Skeletal muscle cell (primary cell): ENCODE measurements at regions not wholly inside any gene's neighbourhood (a gene's known extent, or its start where the extent isn't known, plus 50 kb on each side); places are given as distances from the start of the nearest gene placed in this dataset.
"Not testable (repeated sequence)": the region's sequence is repeated elsewhere in the genome, so short reads cannot be mapped to it uniquely, and the experiment has no call there.

ENCODE experiments used
- DNase-seq: peaks from one replicate; pipeline ENCODE4 v3.0.0-alpha.2; 2010; ENCODE audit warnings: low read depth
- H3K4me3 ChIP-seq: 2 replicates; pipeline ENCODE4 v1.5.1; 2011; ENCODE audit warnings: low read depth, mild to moderate bottlenecking, control low read depth, low read length, moderate library complexity

DNA sequence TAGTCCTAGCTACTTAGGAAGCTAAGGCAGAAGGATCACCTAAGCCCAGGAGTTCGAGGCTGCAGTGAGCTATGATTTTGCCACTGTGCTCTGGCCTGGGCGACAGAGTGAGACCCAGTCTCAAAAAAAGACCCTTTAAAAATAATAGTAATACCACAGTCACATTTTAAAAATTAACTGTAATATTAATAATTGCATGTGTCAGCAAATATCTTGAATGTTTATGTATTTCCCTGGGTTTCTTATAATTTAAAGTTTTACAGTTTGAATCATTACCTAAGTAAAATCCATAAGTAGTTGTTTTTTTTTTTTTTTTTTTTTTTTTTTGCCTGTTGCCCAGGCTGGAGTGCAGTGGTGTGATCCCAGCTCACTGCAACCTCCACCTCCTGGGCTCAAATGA, 69.2 kb downstream of the LYZL2 start:
- no peak overlapping the region for H3K4me3 ChIP-seq

DNA sequence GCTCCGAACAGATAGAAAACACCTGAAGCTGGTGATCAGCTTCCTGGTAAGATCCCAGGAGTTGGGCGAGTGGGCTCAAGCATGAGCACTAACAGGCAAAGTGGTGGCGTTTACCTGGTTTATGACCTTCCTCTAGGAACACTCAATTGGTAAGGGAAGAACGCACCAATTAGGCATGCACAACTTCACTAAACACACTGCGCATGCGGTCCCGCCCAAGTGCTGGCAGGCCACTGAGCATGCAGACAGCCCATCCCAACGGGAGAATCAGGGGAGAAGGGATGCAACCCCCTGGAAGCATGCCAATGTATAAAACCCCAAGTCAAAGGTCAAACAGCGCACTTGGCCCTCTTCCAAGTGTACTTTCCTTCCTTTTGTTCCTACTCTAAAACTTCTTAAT, 70.4 kb downstream of the LYZL2 start:
- DNase-seq = no peak
- H3K4me3 ChIP-seq = no peak overlapping the region

More for the DNA sequence above, 69.2 kb downstream of the LYZL2 start:
- no peak for DNase-seq

DNA sequence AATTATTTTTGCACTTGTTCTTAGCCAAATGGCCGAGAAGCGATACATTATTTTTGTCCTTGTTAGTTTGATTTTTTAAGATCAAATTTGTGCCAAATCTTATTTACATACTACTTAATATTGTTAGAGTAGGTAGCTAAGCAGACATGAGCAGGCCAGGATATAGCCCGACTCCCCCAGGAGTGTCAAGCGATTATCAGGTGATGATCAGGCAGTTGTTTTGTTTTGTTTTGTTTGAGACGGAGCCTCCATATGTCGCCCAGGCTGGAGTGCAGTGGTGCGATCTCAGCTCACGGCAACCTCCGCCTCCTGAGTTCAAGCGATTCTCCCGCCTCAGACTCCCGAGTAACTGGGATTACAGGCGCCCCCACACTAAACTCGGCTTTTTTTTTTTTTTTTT, 71.1 kb downstream of the LYZL2 start:
- no peak for DNase-seq

DNA sequence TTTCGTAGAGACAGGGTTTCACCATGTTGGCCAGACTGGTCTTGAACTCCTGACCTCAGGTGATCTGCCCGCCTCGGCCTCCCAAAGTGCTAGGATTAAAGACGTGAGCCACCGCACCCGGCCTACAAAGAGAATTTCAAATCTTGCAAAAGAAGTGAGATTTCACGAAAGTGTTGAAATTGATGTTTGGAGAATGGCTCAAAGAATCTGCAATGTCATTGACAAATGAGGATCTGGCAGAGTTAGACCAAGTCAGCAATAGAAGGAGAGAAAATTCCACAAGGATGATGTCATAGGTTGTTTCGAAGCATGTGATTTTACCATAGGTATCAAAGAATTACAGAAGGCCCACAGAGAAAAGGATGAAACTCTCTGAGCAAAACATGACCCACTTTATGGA, 71.7 kb downstream of the LYZL2 start:
- peak; percentile 8 for DNase-seq
- no peak overlapping the region for H3K4me3 ChIP-seq

More for the DNA sequence above, 71.1 kb downstream of the LYZL2 start:
- H3K4me3 ChIP-seq = no peak overlapping the region

DNA sequence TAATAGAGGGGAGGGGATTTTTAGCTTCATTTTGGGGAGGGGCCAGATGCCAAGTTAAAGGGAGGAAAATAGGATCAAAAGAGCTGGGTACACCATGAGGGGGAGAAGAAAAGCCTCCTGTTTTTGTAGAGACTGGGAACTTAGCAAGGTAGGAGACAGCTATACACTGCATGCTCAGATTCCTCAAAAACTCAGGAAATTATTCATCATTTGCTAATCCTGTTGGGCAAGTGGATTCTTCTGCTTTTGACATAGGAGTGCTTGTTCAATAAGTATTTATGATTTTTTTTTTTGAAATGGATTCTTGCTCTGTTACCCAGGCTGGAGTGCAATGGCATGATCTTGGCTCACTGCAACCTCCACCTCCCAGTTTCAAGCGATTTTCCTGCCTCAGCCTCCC, 73.4 kb downstream of the LYZL2 start:
- no peak for DNase-seq
- H3K4me3 ChIP-seq = no peak overlapping the region

DNA sequence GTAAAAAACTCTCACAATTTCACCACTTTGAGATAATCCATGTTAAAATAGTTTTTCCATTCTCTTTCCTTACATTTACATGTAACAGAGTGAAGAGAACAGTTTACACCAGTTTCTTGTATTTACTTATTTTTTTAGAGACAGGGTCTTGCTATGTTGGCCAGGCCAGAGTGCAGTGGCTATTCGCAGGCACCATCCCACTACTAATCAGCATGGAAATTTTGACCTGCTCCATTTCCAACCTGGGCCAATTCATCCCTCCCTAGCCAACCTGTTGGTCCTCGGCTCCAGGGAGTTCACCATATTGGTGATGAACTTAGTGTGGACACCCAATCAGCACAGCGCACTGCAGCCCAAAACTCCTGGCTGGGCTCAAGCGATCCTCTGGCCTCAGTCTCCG, 74.1 kb downstream of the LYZL2 start:
- DNase-seq = no peak
- H3K4me3 ChIP-seq = no peak overlapping the region

DNA sequence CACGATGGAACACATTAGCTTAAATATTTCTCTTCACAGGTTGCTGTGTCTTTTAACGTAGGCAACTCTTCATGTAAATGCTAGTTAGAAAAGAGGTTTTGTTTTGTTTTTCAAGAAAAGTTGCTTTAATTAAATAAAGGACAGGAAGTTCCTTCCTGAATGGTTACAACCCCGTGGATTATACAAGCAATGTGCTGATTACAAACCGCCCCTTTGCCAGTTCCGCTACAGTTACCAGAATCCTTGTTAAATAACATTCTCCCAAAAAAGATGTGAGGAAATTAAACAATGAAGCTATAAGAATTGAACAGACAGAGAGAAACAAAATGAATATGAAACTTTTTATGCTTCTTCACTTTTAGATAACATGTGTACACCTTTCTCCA, 75.1 kb downstream of the LYZL2 start:
- DNase-seq = no peak
- no peak overlapping the region for H3K4me3 ChIP-seq

DNA sequence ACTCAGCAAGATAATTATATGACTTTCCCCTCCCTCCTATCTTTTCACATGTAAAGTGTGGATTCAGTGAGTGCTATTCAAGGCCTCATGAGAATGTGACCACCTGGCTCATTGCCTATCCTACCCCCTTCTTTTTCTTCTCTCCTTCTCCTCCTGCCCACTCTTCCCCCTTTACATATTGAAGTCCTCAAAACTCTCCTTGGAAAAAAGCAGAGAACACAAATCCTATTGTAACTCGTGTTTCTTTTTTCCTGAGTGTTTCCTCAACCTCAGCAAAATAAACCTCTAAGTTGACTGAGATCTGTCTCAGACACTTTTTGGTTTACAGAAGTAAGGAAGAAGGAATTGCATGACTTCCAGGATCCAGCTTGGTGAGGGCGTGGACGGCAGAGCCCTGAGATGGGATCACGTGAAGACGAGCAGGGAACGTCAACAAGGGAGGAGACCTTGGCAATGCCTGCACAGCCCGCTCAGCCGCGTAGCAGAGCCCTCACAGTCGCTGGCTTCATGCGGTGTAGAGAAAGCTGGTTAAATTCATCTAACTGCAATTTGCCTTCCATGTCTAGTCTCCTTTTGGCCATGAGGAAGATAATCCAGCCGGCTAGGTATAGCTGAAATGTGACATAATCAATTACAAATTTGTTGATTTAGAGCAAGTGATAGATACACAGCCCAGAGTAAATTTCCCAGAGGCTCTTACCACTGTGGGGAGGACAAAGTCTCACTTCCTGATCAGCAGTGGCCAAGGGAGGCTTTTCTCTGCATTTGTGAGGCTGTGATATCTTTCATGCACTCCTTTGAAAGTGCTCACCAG, 75.7 kb downstream of the LYZL2 start:
- DNase-seq = no peak

DNA sequence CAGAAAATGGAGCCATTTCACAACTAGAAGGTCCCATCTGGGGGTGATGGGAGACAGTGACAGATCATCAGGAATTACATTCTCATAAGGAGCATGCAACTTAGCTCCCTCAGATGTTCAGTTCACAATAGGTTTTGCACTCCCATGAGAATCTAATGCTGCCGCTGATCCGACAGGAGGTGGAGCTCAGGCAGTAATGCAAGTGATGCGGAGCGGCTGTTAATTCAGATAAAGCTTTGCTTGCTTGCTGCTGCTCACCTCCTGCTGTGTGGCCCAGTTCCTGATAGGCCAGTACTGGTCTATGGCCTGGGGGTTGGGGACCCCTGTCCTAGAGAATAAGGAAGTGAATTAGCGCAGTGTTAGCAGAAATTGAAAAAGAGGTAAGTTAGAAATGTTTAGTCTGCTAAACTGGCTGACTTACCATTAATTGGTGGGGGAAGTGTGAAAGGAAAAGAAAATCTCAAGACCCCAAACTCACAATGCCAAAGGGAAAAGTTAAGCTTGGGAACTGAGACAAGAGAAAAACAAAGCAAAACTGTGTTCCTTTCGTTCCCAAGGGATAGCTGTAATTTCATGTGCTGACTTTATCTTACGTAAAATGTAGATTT, 76.4 kb downstream of the LYZL2 start:
- no peak for DNase-seq
- no peak overlapping the region for H3K4me3 ChIP-seq

More for the DNA sequence above, 75.7 kb downstream of the LYZL2 start:
- H3K4me3 ChIP-seq = no peak overlapping the region

DNA sequence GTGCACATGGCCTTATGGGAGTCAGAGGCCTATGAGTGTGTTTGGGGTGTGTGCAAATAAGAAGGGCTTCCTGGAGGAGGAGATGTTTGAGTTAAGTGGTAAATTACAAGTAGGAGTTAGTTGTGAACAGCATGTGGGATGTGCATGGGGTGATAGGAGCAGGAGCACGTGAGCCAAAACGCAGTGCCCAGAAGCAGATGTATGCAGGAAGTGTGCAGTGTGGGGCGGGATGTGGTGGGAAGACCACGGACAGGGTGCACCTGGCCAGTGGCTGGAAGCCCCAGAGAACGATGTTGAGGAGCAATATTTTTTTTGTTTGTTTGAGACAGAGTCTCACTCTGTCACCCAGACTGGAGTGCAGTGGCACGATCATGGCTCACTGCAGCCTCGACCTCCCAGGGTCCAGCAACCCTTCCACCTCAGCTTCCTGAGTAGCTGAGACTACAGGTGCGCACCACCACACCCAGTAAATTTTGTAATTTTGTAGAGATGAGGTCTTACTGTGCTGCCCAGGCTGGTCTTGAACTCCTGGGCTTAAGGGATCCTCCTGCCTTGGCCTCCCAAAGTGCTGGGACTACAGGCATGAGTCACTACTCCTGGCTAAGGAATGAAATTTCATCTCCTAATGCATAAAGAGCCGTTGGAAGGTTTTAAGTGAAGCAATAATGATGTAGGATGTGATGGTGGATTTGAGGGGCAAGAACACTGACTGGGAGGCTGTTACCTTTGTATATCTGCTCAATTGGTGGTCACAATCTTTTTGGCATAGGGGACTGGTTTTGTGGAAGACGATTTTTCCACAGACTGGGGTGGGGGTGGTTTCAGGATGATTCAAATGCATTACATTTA, 78.4 kb downstream of the LYZL2 start:
- DNase-seq = no peak
- H3K4me3 ChIP-seq = no peak overlapping the region

DNA sequence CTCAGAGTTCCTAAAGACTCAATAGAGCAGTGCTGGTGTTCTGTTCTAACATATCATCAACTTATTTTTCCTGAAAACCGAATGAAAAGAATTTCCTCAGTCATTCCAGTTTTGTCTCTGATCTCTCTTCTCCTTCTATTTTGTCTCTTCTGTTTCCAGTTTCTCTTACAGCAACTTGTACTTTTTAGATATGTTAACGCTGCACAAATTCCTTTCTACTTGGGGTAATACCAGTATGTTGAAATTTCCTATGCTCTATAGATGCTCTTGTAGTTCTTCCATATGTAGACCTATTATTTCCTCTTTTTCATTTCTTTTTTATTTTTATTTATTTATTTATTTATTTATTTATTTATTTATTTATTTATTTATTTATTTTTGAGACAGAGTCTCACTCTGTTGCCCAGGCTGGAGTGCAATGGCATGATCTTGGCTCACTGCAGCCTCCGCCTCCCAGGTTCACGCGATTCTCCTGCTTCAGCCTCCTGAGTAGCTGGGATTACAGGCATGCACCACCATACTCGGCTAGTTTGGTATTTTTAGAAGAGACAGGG, 80.3 kb downstream of the LYZL2 start:
- DNase-seq, H3K4me3 ChIP-seq: not testable (repeated sequence)

DNA sequence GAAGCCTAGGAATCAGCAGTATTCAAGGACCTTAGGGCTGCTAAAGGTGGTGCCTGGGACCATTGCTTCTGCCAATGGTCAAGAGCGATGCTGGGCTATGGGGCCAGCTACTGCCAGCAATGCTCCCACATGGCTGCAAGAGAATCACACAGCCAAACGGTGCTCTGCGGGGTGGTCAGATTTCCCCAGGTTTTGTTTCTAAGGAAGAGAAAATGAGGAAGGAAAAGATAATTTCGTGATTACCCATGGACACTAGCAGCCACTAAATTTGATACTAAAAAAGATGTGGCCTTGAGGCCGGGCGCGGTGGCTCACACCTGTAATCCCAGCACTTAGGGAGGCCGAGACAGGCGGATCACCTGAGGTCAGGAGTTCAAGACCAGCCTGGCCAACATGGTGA, 83.0 kb downstream of the LYZL2 start:
- H3K4me3 ChIP-seq = no peak overlapping the region
- no peak for DNase-seq

DNA sequence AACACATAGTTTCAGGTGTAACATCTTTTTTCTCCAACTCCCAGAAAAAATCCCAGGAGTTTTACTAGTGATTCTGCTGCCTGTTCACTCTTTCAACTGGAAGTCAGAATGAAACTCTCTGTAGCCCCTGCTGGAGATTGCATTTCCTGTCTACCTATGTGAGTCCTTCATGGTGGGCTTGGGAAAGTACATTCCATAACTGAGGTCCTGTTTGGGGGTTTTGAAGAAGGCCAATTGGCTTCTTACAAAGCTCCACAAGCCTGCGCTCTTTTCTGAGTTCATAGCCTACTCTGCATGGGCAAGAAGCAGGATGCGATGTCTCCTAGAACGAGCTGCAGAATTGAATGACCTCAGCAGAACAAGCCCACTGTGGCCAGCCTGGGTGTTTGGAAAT, 86.7 kb downstream of the LYZL2 start:
- H3K4me3 ChIP-seq = no peak overlapping the region
- no peak for DNase-seq

DNA sequence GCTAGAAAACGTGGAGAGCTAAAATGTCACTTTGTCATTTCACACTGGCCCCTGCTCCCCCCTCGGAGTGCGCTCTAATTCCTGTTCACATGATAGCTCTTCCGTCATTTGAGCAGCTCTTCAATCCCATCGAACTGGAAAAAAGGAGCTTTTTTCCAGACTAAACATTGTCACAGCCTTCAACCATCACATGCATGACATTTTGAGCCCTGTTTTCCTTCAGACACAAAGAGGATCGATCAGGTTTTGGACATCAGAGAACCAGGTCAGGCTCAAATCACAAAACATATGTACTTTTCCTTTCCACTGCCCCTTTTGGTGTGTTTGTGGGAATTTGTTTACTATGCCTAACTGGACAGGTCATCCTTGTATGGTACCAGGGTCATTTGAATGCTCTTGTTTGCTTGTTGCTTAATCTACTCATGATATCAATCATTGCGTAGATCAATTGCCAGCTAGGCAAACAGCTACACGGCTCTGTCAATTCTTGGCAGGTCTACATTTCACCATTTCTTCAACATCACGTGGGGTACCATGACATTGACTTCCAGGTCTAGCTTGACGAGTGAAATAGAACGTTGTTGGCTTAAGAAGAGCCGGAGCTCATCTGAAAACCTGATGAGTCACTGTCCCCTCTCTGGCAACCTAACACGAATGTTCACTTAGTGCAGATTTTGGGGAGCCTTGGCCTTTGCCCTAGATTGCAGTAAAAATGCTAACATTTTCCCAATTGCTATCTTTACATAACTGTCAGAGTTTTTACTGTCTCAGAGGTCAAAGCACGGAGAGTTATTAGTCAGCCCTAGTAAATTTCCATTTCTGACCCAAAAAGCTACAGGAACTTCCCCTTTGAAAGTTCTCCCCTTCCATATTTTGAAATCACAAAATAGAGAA, 87.3 kb downstream of the LYZL2 start:
- DNase-seq = no peak
- H3K4me3 ChIP-seq = no peak overlapping the region

DNA sequence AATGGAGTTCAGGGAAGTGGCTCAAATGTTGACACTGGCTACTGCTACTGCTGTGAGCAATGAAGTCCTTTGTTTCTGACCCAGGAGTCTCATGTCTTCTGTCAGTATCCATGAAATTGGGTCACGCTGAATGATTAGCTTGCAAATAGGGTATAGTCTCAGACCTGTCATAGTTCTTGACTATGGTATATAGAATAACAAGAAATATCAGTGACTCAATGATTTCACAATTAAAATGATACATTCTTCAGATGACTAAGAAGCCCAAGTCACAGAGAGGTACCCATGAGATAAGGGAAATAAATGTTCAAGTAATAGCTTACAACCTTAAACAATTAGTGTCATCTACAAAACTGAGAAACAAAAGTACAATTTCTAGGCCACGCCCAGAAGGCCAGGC, 89.3 kb downstream of the LYZL2 start:
- DNase-seq = no peak
- no peak overlapping the region for H3K4me3 ChIP-seq

DNA sequence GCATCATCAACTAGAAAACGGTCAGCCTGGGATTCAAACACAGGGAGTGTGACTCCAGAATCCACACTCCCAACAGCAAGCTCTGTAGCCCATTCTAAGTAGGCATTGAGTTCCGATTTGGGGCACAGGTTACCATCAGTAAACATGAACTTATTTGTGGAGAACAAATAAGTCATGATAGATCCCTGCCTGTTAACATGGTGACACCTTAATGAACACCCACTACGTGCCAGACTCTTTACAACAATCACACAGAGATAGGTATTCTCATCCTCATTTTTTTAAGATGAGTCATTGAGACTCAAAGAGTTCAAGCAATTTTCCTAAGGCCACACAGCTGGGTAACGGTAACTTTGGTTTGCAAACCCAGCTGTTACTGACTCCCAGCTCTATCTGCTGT, 91.5 kb downstream of the LYZL2 start:
- H3K4me3 ChIP-seq = no peak overlapping the region
- no peak for DNase-seq

DNA sequence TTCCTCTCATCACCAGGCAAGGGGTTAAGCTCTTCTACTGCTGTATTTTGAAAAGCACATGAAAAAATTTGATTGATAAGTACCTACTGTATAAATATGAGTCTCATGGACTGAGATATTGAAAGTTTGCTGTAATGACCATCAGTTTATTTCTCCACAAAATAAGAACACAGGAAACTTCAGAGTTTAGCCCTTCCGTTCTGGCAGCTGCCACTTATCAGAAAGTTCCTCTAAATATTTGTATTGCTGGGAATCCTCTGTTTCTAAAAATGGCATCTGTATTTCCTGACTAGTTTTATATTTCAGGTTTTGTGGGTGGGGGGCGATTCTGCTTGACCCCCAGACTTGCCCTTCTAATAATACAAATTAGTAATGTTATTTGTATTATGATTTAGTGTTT, 92.0 kb downstream of the LYZL2 start:
- no peak overlapping the region for H3K4me3 ChIP-seq
- no peak for DNase-seq

DNA sequence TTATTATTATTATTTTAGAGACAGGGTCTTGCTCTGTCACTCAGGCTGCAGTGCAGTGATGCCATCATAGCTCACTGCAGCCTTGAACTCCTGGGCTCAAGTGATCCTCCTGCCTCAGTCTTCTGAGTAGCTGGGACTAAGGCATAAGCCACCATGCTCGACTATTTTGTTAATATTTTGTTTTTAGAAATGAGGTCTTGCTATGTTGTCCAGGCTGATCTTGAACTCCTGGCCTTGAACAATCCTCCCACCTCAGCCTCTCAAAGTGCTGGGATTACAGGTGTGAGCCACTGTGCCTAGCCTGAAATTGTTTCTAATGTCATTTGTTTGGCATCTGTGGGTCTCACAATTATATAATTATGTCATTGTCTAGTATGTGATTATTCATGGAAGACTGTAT, 92.4 kb downstream of the LYZL2 start:
- DNase-seq = not testable (repeated sequence)

DNA sequence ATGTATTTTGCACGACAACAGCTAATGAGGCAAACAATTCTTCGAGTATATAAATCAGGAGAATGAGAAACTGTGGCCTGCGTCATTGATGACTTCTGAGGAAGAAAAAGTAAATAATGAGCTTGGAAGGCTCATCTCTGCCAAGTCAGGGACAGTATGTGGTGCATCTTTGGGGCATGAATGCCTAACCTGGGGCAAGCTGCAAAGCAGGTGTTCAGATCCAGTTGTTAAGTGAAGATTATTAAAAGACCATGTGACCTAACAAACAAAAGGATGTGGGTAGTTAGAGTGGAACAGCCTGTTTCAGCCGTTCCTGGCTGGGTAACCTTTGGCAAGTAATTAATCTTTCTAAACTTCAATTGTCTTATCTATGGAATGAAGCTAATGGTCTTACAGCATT, 93.0 kb downstream of the LYZL2 start:
- DNase-seq = no peak
- no peak overlapping the region for H3K4me3 ChIP-seq

More for the DNA sequence above, 92.4 kb downstream of the LYZL2 start:
- H3K4me3 ChIP-seq = not testable (repeated sequence)
